PC-9 (cell line): ENCODE measurements at regions not wholly inside any gene's neighbourhood (a gene's known extent, or its start where the extent isn't known, plus 50 kb on each side); places are given as distances from the start of the nearest gene placed in this dataset.

Experiments
- EZH2 ChIP-seq: fragments of 200-600 bp; sonication (generic); IDR thresholded peaks from 2 replicates; pipeline ENCODE4 v1.8.0; 2017; ENCODE audit warnings: antibody characterized with exemption, low read depth
- TF ChIP-seq, protein P1 (sequence below): fragments of 200-600 bp; sonication (generic); conservative IDR thresholded peaks from 2 replicates; pipeline ENCODE4 v1.6.1; 2017; ENCODE audit warnings: mixed run types, antibody characterized with exemption, mild to moderate bottlenecking, moderate library complexity

DNA sequence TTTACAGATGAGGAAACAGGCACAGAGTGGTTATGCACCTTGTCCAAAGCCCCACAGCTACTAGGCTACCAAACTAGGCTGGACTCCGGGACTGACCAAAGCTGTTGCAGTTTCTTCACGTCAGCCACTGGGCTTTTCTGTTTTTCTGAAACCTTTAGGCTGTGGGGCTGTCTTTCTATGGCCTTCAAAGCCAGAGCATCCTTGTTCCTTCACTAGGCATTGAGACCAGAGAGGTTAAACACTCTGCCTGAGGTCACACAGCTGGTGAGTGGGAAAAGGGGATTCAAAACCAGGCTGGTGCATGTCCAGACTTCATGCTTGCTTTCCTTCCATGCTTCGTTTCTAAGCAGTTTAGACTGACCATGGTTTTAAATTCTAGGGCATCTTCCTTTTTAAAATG lies 97.5 kb upstream of the KCNG1 start:
- TF ChIP-seq, protein P1, sequence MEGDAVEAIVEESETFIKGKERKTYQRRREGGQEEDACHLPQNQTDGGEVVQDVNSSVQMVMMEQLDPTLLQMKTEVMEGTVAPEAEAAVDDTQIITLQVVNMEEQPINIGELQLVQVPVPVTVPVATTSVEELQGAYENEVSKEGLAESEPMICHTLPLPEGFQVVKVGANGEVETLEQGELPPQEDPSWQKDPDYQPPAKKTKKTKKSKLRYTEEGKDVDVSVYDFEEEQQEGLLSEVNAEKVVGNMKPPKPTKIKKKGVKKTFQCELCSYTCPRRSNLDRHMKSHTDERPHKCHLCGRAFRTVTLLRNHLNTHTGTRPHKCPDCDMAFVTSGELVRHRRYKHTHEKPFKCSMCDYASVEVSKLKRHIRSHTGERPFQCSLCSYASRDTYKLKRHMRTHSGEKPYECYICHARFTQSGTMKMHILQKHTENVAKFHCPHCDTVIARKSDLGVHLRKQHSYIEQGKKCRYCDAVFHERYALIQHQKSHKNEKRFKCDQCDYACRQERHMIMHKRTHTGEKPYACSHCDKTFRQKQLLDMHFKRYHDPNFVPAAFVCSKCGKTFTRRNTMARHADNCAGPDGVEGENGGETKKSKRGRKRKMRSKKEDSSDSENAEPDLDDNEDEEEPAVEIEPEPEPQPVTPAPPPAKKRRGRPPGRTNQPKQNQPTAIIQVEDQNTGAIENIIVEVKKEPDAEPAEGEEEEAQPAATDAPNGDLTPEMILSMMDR = no peak
- TF ChIP-seq EZH2 = no peak
